ENCODE measurements at regions not wholly inside any gene's neighbourhood (a gene's known extent, or its start where the extent isn't known, plus 50 kb on each side); places are given as distances from the start of the nearest gene placed in this dataset.

DNA sequence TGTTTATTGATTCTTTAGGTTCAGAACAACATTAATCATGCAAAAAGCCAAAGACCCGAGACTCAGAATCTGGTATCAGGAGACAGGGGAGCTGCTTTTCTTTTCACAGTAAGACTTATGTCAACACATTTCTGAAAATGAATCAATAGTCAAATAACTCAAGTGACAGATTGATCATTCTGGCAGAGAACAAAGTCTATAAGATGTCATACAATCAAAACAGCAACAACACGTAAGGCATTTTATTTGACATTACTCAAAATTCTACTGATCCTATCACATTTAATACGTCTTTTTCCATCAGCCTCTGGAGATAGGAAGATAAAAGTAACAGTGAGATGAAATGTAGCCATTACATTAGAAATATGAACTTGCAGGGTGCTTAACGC lies 93.4 kb upstream of the EEF1E1 start:
- TF ChIP-seq, protein P1, sequence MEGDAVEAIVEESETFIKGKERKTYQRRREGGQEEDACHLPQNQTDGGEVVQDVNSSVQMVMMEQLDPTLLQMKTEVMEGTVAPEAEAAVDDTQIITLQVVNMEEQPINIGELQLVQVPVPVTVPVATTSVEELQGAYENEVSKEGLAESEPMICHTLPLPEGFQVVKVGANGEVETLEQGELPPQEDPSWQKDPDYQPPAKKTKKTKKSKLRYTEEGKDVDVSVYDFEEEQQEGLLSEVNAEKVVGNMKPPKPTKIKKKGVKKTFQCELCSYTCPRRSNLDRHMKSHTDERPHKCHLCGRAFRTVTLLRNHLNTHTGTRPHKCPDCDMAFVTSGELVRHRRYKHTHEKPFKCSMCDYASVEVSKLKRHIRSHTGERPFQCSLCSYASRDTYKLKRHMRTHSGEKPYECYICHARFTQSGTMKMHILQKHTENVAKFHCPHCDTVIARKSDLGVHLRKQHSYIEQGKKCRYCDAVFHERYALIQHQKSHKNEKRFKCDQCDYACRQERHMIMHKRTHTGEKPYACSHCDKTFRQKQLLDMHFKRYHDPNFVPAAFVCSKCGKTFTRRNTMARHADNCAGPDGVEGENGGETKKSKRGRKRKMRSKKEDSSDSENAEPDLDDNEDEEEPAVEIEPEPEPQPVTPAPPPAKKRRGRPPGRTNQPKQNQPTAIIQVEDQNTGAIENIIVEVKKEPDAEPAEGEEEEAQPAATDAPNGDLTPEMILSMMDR (IDR thresholded peaks at IDR 0.05; ENCODE audit: insufficient read depth, low read length), result no peak
- TF ChIP-seq POLR2AphosphoS5 (IDR thresholded peaks at IDR 0.05; ENCODE audit: low read depth) (no peak), SPI1 (IDR thresholded peaks at IDR 0.05; ENCODE audit: borderline replicate concordance, low read depth) (no peak), GABPA (IDR thresholded peaks at IDR 0.05; ENCODE audit: low read depth) (no peak)
- TF ChIP-seq, protein P2, sequence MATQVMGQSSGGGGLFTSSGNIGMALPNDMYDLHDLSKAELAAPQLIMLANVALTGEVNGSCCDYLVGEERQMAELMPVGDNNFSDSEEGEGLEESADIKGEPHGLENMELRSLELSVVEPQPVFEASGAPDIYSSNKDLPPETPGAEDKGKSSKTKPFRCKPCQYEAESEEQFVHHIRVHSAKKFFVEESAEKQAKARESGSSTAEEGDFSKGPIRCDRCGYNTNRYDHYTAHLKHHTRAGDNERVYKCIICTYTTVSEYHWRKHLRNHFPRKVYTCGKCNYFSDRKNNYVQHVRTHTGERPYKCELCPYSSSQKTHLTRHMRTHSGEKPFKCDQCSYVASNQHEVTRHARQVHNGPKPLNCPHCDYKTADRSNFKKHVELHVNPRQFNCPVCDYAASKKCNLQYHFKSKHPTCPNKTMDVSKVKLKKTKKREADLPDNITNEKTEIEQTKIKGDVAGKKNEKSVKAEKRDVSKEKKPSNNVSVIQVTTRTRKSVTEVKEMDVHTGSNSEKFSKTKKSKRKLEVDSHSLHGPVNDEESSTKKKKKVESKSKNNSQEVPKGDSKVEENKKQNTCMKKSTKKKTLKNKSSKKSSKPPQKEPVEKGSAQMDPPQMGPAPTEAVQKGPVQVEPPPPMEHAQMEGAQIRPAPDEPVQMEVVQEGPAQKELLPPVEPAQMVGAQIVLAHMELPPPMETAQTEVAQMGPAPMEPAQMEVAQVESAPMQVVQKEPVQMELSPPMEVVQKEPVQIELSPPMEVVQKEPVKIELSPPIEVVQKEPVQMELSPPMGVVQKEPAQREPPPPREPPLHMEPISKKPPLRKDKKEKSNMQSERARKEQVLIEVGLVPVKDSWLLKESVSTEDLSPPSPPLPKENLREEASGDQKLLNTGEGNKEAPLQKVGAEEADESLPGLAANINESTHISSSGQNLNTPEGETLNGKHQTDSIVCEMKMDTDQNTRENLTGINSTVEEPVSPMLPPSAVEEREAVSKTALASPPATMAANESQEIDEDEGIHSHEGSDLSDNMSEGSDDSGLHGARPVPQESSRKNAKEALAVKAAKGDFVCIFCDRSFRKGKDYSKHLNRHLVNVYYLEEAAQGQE (IDR thresholded peaks at IDR 0.05; ENCODE audit: insufficient replicate concordance, low read depth), result no peak
- no peak overlapping the region for H3K4me3 ChIP-seq (replicated peaks; ENCODE audit: insufficient read depth, low read length)

DNA sequence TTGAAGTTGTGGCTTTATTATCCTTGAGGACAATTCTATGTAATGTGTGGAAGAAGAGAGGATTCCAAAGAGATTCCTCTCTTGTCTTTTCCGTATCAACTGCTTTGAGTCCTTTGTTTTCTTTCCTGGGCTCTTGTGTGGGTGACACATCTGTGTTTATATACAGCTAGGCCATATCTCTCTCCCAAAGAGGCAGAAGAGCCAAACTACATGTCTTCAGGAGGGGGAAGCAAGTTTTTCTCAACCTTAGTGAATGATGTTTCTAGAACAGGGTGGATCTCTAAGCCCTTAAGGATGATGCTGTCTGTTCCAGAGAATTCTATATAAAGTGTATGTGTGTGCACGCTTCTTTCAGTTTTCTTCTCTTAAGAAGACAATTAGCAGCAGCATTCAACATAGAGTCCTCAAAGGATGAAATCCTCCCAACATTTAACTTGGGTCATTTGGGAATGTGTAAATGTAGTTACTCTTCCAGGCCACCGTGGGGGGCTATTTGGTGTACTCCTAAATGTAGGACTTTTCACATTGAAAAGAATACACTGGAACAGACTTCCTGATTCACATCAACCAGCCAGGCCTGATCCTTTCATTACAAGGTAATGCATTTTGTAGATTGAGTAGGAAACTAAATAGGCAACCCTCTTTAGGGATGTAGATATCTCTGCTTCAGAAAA lies 92.8 kb upstream of the EEF1E1 start:
- no peak overlapping the region for H3K27ac ChIP-seq (replicated peaks)
- H3K27me3 ChIP-seq (ENCODE audit: insufficient read depth, poor library complexity, severe bottlenecking), result no peaks in the 10 kb centered on the region
- no peak overlapping the region for H3K4me3 ChIP-seq (replicated peaks; ENCODE audit: insufficient read depth, low read length)
- no peak for TF ChIP-seq GABPA (IDR thresholded peaks at IDR 0.05; ENCODE audit: low read depth)
- TF ChIP-seq, protein P1 (IDR thresholded peaks at IDR 0.05; ENCODE audit: insufficient read depth, low read length), result no peak
- DNase-seq (ENCODE audit: low read depth in 1 of 2, low spot score in 1 of 2), result no peak

More for the DNA sequence above, 93.4 kb upstream of the EEF1E1 start:
- no peak for DNase-seq (ENCODE audit: low read depth in 1 of 2, low spot score in 1 of 2)
- no peaks in the 10 kb centered on the region for H3K27me3 ChIP-seq (ENCODE audit: insufficient read depth, poor library complexity, severe bottlenecking)
- no peak overlapping the region for H3K27ac ChIP-seq (replicated peaks)

DNA sequence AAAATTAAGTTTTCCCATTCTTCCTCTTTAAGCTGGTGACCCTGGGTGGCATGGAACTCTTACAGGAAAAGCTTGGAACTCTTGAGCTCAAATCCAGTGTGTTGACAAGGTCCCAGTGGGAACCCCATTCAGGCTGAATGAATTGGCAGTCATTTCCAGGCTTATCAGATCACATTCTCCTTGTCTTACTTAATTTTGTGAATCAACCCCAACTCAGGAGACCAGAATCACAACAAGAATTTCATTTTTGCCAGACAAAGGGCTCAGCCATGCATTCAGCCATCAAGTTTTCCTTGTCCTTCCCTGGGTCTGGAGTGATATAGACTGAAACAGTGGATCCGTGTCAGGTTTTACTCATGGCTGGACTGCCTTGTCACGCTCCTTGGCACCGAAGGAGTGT lies 92.1 kb upstream of the EEF1E1 start:
- no peak overlapping the region for H3K4me3 ChIP-seq (replicated peaks; ENCODE audit: insufficient read depth, low read length)
- TF ChIP-seq, protein P2 (IDR thresholded peaks at IDR 0.05; ENCODE audit: insufficient replicate concordance, low read depth), result no peak
- TF ChIP-seq GABPA (IDR thresholded peaks at IDR 0.05; ENCODE audit: low read depth), result no peak
- no peak for TF ChIP-seq SPI1 (IDR thresholded peaks at IDR 0.05; ENCODE audit: borderline replicate concordance, low read depth)
- TF ChIP-seq POLR2AphosphoS5 (IDR thresholded peaks at IDR 0.05; ENCODE audit: low read depth), result no peak
- TF ChIP-seq, protein P1 (IDR thresholded peaks at IDR 0.05; ENCODE audit: insufficient read depth, low read length), result no peak
- no peak for DNase-seq (ENCODE audit: low read depth in 1 of 2, low spot score in 1 of 2)
- no peak overlapping the region for H3K27ac ChIP-seq (replicated peaks)
- no peaks in the 10 kb centered on the region for H3K27me3 ChIP-seq (ENCODE audit: insufficient read depth, poor library complexity, severe bottlenecking)

DNA sequence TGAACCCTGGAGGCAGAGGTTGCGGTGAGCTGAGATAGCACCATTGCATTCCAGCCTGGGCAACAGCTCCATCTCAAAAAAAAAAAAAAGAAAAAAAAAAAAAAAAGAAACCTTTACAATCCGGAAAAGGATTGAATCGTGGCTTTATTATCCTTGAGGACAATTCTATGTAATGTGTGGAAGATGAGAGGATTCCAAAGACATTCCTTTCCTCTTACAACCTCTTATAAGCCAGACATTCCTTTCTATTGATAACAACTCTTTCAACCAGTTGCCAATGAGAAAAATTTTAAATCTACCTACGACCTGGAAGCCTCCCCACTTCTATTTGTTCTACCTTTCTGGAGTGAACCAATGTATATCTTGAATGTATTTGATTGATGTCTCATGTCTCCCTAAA lies 91.2 kb upstream of the EEF1E1 start:
- H3K27ac ChIP-seq (replicated peaks), result no peak overlapping the region
- TF ChIP-seq SPI1 (IDR thresholded peaks at IDR 0.05; ENCODE audit: borderline replicate concordance, low read depth) (no peak), GABPA (IDR thresholded peaks at IDR 0.05; ENCODE audit: low read depth) (no peak), POLR2AphosphoS5 (IDR thresholded peaks at IDR 0.05; ENCODE audit: low read depth) (no peak)
- TF ChIP-seq, protein P2 (IDR thresholded peaks at IDR 0.05; ENCODE audit: insufficient replicate concordance, low read depth), result no peak
- TF ChIP-seq, protein P1 (IDR thresholded peaks at IDR 0.05; ENCODE audit: insufficient read depth, low read length), result no peak
- no peaks in the 10 kb centered on the region for H3K27me3 ChIP-seq (ENCODE audit: insufficient read depth, poor library complexity, severe bottlenecking)
- H3K4me3 ChIP-seq (replicated peaks; ENCODE audit: insufficient read depth, low read length), result no peak overlapping the region
- no peak for DNase-seq (ENCODE audit: low read depth in 1 of 2, low spot score in 1 of 2)

Data from HL-60 (cell line).